Natural killer cell treated with Interleukin-12 subunit alpha and Interleukin-12 subunit beta and Interleukin-15 and Interleukin-18, amount 100 ng/mL, for 72 hours (primary cell): ENCODE measurements at regions not wholly inside any gene's neighbourhood (a gene's known extent, or its start where the extent isn't known, plus 50 kb on each side); places are given as distances from the start of the nearest gene placed in this dataset.

Source experiments
- ATAC-seq, 2 donors: fragments of 150-1000 bp; cut with Tn5 transposase in 1 of 2; sonication (Bioruptor Pico), chemical (Tn5 transposase) in 1 of 2; 2 replicates each; pipeline ENCODE4 v1.10.0; 2021
- DNase-seq: peaks from one replicate; pipeline ENCODE4 v3.0.0; 2022; ENCODE audit warnings: low spot score
- H3K27ac Mint-ChIP-seq, 2 donors: 1 replicate in 1 of 2; 2 replicates in 1 of 2; pipeline ENCODE4 v1.8.0; 2022; ENCODE audit warnings: mixed read lengths in 2 of 2, mild to moderate bottlenecking in 1 of 2, moderate library complexity in 1 of 2
- H3K27me3 Mint-ChIP-seq, 2 donors: 1 replicate in 1 of 2; 2 replicates in 1 of 2; pipeline ENCODE4 v1.8.0; 2022; ENCODE audit warnings: mixed read lengths in 2 of 2
- H3K36me3 Mint-ChIP-seq: one replicate; pipeline ENCODE4 v1.8.0; 2022; ENCODE audit warnings: mixed read lengths
- H3K4me1 Mint-ChIP-seq, 2 donors: 1 replicate in 1 of 2; 2 replicates in 1 of 2; pipeline ENCODE4 v1.8.0; 2022; ENCODE audit warnings: low read depth in 2 of 2, mixed read lengths in 2 of 2, mild to moderate bottlenecking in 1 of 2
- H3K4me3 Mint-ChIP-seq: one replicate; pipeline ENCODE4 v1.8.0; 2022; ENCODE audit warnings: mixed read lengths
- H3K9me3 Mint-ChIP-seq: 2 replicates; pipeline ENCODE4 v1.8.0; 2022; ENCODE audit warnings: mixed read lengths

- Mint-ChIP-seq H3K27me3 (no peaks in the 10 kb centered on the region), H3K36me3 (no peaks in the 10 kb centered on the region), H3K4me1 (no peaks in the 10 kb centered on the region), H3K4me3 (no peak overlapping the region), H3K27ac (no peak overlapping the region), H3K9me3 (no peaks in the 10 kb centered on the region)
- DNase-seq (no peak), ATAC-seq (no peak)
Measured at GRCh38 chr13:70955887-70956286, 847.6 kb upstream of the KLHL1 start.

DNA sequence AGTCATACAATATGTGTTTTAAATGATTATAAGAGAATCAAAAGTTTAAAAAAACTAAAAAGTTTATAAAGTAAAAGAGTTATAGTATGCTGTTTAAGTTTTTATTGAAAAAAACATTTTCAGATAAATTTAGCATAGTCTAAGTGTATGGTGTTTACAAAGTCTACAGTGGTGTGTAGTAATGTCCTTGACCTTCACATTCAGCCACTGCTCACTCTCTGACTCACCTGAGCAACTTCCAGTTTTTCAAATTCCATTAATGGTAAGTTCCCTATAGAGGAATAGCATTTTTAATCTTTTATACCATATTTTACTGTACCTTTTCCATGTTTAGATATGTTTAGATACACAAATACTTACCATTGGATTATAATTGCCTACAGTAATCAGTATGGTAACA lies 842.4 kb upstream of the KLHL1 start:
- H3K27ac Mint-ChIP-seq = no peak overlapping the region
- H3K4me3 Mint-ChIP-seq = no peak overlapping the region
- peaks cover 4% of the 10 kb centered on the region for H3K9me3 Mint-ChIP-seq
- no peak for DNase-seq
- H3K27me3 Mint-ChIP-seq = no peaks in the 10 kb centered on the region
- no peaks in the 10 kb centered on the region for H3K4me1 Mint-ChIP-seq
- no peak for ATAC-seq
- no peaks in the 10 kb centered on the region for H3K36me3 Mint-ChIP-seq

DNA sequence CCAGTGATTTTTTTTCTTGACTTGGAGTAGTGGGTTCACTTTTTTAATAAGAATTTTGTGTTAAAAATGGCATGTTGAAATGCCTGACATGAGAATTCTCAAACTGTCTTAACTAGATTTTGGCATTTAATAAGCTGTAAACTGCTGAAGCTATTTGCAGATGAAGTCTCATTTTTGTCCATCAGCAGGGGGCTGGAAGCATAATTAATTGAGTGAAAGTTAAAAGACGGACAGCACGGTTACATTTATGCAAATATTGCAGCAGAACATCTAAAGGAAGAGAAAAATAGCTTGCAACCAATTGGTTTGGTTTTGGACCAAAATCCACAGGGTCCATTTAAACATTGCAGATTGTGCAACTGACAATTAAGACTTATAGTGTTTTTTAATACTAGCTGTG lies 837.3 kb upstream of the KLHL1 start:
- H3K4me3 Mint-ChIP-seq = no peak overlapping the region
- DNase-seq = no peak
- H3K9me3 Mint-ChIP-seq = peaks cover 18% of the 10 kb centered on the region
- no peaks in the 10 kb centered on the region for H3K4me1 Mint-ChIP-seq
- H3K27me3 Mint-ChIP-seq = no peaks in the 10 kb centered on the region
- no peak for ATAC-seq
- no peaks in the 10 kb centered on the region for H3K36me3 Mint-ChIP-seq
- no peak overlapping the region for H3K27ac Mint-ChIP-seq

GRCh38 chr13:70941454-70941853 lies 833.2 kb upstream of the KLHL1 start:
- DNase-seq = no peak
- no peak for ATAC-seq
- Mint-ChIP-seq H3K9me3 (peaks cover 26% of the 10 kb centered on the region), H3K36me3 (no peaks in the 10 kb centered on the region), H3K27me3 (no peaks in the 10 kb centered on the region), H3K4me1 (no peaks in the 10 kb centered on the region), H3K27ac (no peak overlapping the region), H3K4me3 (no peak overlapping the region)

DNA sequence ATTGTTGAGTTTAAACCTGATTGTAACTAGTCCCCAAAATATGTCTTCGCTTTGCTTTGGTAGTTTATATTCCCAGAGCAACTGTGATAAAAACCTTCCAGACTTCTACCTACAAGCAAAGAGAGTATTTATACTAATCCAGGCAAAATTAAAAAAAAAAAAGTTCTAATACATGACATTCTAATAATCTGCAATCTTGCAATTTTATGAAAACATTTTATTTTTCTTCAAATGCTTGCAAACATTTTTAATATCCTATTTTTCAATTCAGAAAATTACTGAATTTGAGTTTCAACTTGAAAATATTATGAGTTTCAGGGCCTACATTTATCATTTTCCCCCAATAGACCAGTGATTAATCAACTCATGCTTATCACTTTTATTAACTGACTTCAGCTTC lies 830.2 kb upstream of the KLHL1 start:
- Mint-ChIP-seq H3K4me3 (no peak overlapping the region), H3K27ac (no peak overlapping the region), H3K4me1 (no peaks in the 10 kb centered on the region), H3K27me3 (no peaks in the 10 kb centered on the region), H3K9me3 (peaks cover 22% of the 10 kb centered on the region), H3K36me3 (no peaks in the 10 kb centered on the region)
- no peak for ATAC-seq
- DNase-seq = no peak

DNA sequence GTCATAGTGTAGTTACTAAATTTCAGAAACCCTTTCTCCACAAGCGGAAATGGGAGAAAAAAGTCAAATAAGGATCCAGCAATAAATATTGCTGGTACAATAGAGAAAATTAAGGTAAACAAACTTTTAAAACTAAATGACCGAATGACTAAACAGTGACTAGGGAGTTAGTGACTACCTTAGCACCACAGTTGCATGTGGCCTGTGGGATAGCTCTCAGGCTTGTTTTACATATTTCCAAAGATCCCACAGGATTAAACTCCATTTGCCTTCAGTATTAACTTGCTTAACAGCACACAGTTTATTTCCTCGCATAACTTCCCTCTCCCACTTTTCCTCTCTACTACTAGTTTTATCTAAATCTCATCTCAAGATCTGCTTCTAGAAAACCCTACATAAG lies 824.3 kb upstream of the KLHL1 start:
- no peak for DNase-seq
- H3K4me3 Mint-ChIP-seq = no peak overlapping the region
- H3K36me3 Mint-ChIP-seq = no peaks in the 10 kb centered on the region
- no peak for ATAC-seq
- H3K9me3 Mint-ChIP-seq = peaks cover 7% of the 10 kb centered on the region
- no peak overlapping the region for H3K27ac Mint-ChIP-seq
- no peaks in the 10 kb centered on the region for H3K27me3 Mint-ChIP-seq
- H3K4me1 Mint-ChIP-seq = no peaks in the 10 kb centered on the region

DNA sequence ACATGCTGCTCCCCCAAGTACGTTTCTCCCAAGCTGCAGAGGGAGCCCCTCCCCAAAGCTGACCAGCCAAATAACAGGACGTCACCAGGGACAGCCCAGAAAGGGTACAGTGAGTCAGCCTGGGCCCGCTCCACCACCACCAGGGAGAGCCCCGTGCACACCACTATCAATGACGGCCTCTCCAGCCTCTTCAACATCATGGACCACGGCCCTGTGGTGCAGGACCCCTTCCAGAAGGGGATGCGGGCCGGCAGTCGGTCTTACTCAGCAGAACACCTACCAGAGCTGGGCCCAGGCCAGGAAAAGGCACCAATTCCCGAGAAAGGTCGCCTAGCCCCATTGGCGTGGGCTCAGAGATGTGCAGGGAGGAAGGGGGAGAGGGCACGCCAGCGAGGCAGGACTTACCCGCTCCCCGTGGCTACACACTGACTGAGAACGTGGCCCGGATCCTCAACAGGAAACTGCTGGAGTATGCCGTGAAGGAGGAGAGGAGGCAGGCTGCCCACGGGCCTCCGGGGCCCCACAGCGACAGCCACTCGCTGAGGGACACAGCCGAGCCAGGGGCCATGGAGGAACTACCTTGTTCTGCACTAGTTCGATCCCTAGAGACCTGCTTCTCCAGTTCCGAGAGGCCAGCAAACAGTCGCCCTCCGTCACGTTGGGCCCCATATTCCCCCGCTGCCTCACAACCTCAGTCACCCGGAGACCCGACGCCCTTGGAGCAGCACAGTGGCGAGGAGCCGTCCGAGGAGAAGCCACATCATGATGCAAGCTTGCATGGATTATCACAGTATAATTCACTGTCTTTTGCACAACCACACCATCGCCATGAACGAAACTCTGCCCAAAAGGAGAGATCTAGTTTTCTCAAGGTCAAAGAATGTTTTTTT lies 815.9 kb upstream of the KLHL1 start:
- ATAC-seq = peak in 1 of 2 donors; percentile 56
- H3K4me1 Mint-ChIP-seq = no peaks in the 10 kb centered on the region
- no peak overlapping the region for H3K27ac Mint-ChIP-seq
- peaks cover 6% of the 10 kb centered on the region for H3K9me3 Mint-ChIP-seq
- no peak for DNase-seq
- H3K36me3 Mint-ChIP-seq = no peaks in the 10 kb centered on the region
- H3K4me3 Mint-ChIP-seq = no peak overlapping the region
- H3K27me3 Mint-ChIP-seq = no peaks in the 10 kb centered on the region

DNA sequence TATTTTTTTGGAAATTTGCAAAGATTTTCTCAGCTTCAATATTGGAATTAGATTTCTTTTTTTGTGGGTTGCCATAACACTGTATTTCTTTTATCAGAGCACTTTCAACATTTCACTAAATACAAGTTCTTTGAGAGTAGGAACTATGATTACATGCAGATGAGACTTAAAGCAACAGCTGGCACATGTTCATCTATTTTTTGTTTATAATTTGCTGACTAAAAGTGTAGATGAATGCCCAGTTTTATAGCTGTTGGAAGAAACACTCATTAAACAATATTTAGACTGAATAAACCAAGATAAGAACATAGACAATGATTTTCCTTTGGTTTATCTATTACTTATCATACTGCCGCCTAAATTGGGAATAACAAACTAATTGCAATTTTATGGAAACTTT lies 803.0 kb upstream of the KLHL1 start:
- no peaks in the 10 kb centered on the region for H3K4me1 Mint-ChIP-seq
- no peaks in the 10 kb centered on the region for H3K27me3 Mint-ChIP-seq
- no peak overlapping the region for H3K4me3 Mint-ChIP-seq
- no peaks in the 10 kb centered on the region for H3K36me3 Mint-ChIP-seq
- DNase-seq = no peak
- ATAC-seq = no peak
- H3K27ac Mint-ChIP-seq = no peak overlapping the region
- H3K9me3 Mint-ChIP-seq = no peaks in the 10 kb centered on the region

- DNase-seq = no peak
- Mint-ChIP-seq H3K27me3 (no peaks in the 10 kb centered on the region), H3K4me3 (no peak overlapping the region), H3K9me3 (no peaks in the 10 kb centered on the region), H3K4me1 (no peaks in the 10 kb centered on the region), H3K27ac (no peak overlapping the region), H3K36me3 (no peaks in the 10 kb centered on the region)
- no peak for ATAC-seq
Measured at GRCh38 chr13:70908795-70909194, 800.5 kb upstream of the KLHL1 start.

GRCh38 chr13:70905035-70905434 lies 796.8 kb upstream of the KLHL1 start:
- DNase-seq (no peak), ATAC-seq (no peak)
- H3K27me3 Mint-ChIP-seq = no peaks in the 10 kb centered on the region
- peaks cover 4% of the 10 kb centered on the region for H3K9me3 Mint-ChIP-seq
- no peaks in the 10 kb centered on the region for H3K36me3 Mint-ChIP-seq
- no peak overlapping the region for H3K4me3 Mint-ChIP-seq
- H3K27ac Mint-ChIP-seq = no peak overlapping the region
- H3K4me1 Mint-ChIP-seq = no peaks in the 10 kb centered on the region

DNA sequence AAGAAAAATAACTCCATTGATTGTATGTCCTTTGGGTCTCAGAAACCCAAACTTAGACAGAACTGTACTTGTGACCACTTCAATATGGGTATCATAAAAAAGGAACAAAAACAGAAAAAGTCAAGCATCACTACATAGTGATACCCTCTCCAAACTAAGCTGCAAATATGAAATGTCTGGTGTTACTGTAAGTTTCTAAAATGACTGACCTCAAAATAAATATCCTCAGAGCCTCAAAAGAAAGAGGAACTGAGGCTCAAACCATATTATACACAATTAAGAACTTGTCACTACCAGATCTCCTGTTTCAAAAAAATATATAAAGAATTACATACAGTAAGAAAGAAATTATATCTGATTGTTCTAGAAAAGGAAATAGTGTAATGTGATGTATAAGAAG lies 787.9 kb upstream of the KLHL1 start:
- ATAC-seq = no peak
- no peaks in the 10 kb centered on the region for H3K4me1 Mint-ChIP-seq
- H3K9me3 Mint-ChIP-seq = peaks cover 7% of the 10 kb centered on the region
- H3K36me3 Mint-ChIP-seq = no peaks in the 10 kb centered on the region
- DNase-seq = no peak
- H3K27me3 Mint-ChIP-seq = no peaks in the 10 kb centered on the region
- H3K27ac Mint-ChIP-seq = no peak overlapping the region
- H3K4me3 Mint-ChIP-seq = no peak overlapping the region

DNA sequence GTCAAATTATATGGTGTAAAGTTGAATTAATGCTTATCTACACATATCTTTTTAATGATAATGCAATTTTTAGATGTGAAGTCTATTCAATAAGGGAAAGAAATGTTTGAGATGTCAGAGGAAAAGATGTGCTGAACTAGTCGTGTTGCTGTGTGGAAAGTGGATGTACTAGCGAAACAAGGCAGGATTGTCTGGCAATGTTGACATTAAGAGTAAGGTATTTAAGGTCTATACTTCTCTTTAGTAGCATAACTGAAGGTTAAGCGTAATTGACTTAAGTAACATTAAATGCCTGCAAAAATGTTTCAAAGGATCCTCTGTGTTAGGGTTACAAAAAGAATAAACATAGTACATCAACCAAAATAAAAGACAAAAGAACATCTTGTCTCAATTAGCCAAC lies 787.3 kb upstream of the KLHL1 start:
- H3K4me3 Mint-ChIP-seq = no peak overlapping the region
- DNase-seq = no peak
- H3K36me3 Mint-ChIP-seq = no peaks in the 10 kb centered on the region

DNA sequence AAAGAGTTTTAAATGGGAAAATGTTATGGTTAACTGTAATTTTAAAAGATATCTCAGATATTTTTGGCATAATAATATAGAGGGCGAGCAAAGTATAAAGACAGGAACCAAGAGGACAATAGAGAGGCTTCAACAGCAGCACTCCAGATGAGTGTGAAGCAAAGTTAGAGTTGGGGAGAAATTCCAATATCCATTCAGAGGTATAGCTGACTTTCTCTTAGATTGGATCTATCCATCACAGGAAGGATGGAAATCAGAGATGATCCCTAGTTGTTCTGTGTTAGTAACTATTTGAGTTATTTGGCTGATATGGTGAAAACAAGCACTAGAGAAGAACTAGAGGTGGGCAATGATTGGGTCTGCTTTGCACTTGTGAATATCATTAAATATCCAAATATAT lies 786.0 kb upstream of the KLHL1 start:
- Mint-ChIP-seq H3K4me1 (no peaks in the 10 kb centered on the region), H3K36me3 (no peaks in the 10 kb centered on the region), H3K9me3 (peaks cover 7% of the 10 kb centered on the region), H3K27ac (no peak overlapping the region), H3K4me3 (no peak overlapping the region), H3K27me3 (no peaks in the 10 kb centered on the region)
- no peak for ATAC-seq
- DNase-seq = no peak

More for the DNA sequence above, 787.3 kb upstream of the KLHL1 start:
- ATAC-seq = no peak
- H3K27me3 Mint-ChIP-seq = no peaks in the 10 kb centered on the region
- H3K9me3 Mint-ChIP-seq = peaks cover 7% of the 10 kb centered on the region
- no peaks in the 10 kb centered on the region for H3K4me1 Mint-ChIP-seq
- no peak overlapping the region for H3K27ac Mint-ChIP-seq

DNA sequence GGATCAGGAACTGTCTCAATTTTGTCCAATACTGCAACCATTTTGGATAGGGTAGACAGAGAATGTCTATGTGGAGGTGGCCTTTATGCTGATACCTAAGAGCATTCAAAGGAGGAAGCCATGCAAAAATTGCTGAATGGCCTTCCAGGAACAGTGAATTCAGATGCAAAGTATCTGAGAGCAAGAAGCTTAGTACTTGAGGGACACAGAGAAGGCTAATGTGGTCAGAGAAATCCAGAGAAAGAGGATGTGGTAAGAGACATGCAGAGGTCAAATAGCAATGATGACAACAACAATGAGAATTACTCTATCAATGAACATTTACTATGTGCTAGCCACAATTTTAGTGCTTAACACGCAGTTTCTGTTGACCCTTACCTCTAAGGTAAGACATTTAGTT lies 785.6 kb upstream of the KLHL1 start:
- Mint-ChIP-seq H3K4me3 (no peak overlapping the region), H3K36me3 (no peaks in the 10 kb centered on the region), H3K27ac (no peak overlapping the region), H3K27me3 (no peaks in the 10 kb centered on the region), H3K4me1 (no peaks in the 10 kb centered on the region), H3K9me3 (peaks cover 12% of the 10 kb centered on the region)
- DNase-seq (no peak), ATAC-seq (no peak)

DNA sequence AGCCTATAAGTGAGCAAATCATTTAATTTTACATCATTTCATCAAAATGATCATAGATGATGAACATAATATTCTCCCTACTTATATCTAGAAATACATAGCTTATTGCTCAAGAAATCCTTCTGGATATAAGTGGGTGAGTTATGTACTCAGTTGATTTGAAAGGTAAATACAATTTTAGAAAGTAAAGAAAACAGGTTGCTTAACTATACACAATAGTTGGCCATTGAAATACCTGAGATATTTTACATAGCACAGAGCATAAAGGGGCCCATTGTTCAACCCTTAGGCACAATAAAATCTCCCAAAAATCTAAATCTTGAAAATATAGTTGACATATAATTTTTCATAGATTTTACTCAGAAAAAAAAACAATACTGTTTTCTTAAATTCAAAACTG lies 782.0 kb upstream of the KLHL1 start:
- H3K4me1 Mint-ChIP-seq = no peaks in the 10 kb centered on the region
- no peak overlapping the region for H3K27ac Mint-ChIP-seq
- no peak for ATAC-seq
- no peak overlapping the region for H3K4me3 Mint-ChIP-seq
- H3K36me3 Mint-ChIP-seq = no peaks in the 10 kb centered on the region
- DNase-seq = no peak
- peaks cover 11% of the 10 kb centered on the region for H3K9me3 Mint-ChIP-seq
- no peaks in the 10 kb centered on the region for H3K27me3 Mint-ChIP-seq
